ENCODE measurements at regions not wholly inside any gene's neighbourhood (a gene's known extent, or its start where the extent isn't known, plus 50 kb on each side); places are given as distances from the start of the nearest gene placed in this dataset.

DNA sequence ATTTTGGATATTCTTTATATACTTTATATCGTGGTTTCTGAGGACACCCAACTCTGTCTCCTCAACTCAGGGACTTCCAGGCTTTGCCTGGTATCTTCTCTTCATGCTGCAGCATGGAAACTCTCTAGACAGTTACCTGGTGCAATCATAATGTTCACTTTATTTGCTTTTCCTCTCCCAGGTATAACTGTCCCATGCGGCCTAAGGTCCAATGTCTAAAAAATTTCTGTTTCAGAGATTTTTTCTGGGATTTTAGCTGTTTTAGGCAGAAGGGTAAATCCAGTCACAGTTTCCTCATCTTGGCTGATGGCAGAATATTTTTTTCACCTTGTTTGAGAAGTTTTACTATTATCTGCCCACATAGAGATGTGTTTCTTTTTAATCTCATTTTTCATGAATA is 139.9 kb upstream of the KCNMB2 start:
- no peak for DNase-seq

DNA sequence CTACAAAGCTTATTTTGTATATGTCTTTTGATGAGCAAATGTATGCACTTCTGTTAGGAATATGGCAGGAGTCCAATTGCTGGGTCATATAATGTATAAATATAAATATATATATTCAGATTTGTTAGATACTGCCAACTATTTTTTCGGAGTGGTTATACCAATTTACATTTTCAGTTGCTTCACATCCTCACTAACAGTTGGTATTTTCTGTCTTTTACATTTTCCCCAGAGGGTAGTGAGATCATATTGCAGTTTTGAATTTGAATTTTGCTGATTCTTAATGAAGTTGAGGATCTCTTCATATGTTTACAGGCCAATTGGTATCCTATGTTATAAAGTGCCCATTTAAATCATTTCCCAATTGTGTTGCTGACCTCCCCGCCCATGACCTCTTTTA is 139.0 kb upstream of the KCNMB2 start:
- no peak for DNase-seq

GRCh38 chr3:178397836-178398235 is 138.4 kb upstream of the KCNMB2 start:
- peak; percentile 51 for DNase-seq

DNA sequence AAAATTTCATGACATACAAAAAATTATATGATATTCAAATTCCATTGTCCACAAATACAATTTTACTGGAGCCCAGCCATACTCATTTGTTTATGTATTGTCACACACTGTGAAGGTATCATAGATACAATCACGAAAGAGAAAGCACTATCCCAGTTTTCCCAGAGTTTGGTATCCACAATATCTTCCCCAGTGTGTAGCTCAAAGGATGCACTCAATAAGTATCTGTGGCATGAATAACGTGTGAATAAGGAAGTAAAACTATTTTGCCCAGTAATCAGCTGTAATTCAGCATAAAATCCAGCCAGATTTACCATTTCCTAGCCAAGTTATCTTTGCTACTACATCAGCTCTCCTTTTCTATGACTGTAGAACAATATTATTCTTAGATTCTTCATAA is 131.3 kb upstream of the KCNMB2 start:
- peak; percentile 33 for DNase-seq

DNA sequence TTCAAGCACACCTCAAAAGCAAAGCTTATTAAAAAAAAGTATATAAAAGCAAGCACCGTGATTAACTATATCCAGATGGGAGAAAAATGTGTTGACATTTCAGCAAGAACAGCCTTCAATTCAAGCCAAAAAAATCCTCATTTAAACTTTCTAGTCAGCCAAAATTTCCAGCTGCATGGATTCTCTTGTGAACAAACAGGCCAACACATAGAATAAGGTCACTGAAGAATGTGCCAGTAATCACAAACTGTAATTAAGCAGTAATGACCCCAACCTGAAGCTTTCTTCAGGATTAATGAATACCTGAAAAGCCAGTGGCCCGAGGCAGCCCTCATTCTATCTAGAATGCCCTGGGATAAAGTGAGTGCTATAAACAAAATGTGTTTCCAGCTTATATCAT is 130.7 kb upstream of the KCNMB2 start:
- peak; percentile 77 for DNase-seq

- peak; percentile 87 for DNase-seq
Measured at GRCh38 chr3:178406206-178406605, 130.0 kb upstream of the KCNMB2 start.

DNA sequence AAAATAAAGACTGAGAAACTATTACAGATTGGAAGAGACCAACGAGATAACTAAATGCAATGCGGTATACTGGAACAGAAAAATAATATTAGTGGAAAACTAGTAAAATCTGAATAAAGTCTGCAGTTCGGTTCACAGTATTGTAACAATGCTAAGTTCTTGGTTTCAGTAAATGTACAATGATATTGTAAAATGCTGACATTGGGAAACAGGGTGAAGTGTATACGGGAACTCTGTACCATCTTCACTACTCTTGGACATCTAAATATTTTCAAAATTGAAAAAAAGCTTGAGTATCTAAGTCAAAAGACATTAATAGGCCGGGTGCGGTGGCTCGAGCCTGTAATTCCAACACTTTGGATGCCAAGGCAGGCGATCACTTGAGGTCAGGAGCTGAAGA is 120.9 kb upstream of the KCNMB2 start:
- no peak for DNase-seq

- no peak for DNase-seq
Measured at GRCh38 chr3:178417736-178418135, 118.5 kb upstream of the KCNMB2 start.

DNA sequence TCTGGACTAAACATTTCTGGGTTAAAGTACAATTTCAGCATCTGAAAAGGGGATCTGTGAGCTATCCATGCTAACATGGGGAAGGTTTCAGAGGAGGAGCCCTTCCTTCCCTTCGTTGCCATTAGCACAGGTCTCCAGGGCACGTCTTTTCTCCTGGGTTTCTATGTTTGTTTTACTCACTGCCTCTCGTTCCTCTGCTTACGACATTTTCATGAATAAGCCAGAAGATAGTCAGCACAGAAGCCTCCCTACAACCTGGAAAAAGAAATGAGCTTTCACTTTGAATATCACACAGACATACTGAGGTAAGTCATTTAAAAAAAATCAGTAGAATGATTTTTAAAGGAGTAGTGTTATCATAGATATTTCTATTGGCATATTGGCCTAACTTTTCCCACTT is 117.2 kb upstream of the KCNMB2 start:
- peak; percentile 31 for DNase-seq

- no peak for DNase-seq
Measured at GRCh38 chr3:178420033-178420432, 116.2 kb upstream of the KCNMB2 start.

DNA sequence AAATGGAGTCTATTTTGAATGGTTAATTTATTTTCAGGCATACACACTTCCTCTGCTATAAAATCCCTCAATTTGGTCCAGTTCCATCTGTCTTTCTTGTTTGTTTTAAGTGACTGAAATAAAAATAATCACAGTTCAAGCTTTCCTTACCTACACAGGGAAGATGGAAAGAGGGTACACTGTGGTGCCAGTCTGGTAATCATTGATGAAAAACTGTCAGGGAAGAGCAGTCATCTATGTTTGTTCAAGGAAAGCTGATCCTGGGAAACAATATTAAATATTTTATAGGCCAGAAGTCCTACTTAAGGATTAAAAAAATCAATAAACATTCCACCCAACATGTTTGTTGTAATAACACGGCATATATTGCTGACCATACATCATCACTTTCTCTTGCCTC is 115.2 kb upstream of the KCNMB2 start:
- no peak for DNase-seq

- no peak for DNase-seq
Measured at GRCh38 chr3:178422406-178422805, 113.8 kb upstream of the KCNMB2 start.

DNA sequence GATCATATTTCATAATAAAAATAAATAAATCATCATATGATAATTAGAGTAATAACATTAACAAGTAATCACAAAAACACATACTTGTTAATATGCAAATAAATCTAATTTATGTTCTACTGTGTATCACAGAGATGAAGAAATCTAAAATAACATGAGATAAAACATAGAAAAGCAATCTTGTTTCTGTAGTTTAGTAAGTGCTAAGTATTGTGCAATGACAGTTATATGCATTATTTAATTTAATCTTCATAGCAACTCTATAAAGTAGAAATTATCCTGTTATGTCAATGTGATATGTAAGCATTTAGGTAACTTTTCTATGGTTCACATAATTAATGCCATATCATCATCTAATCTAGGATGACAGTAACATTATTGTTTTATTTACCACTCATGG is 108.2 kb upstream of the KCNMB2 start:
- no peak for DNase-seq

DNA sequence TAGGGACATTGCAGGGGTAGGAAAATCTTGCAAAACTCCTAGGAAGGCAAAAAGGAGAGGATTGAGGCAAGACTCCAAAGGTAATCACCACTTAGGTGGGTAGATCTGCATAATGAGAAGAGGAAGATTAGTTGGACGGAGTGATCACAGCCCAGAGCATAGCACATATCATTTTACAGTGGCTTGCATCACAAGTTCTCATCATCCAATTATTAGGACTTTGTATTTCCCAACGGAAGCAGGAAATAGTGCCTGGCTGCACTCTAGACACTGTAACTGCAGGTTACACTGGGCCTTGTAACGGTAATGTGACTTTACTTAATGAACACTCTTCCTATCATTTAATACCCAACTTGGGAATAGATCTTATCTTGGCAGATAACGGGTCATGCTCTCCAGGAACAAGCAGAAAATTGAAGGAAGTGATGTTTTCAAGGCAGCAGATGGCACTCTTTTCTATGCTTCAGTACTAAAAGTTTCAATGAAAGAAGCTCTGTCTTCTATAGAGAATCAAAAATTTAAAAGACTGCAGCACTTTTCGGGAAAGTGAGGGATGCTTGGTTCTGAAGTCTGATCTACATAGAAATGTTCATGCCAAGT is 101.9 kb upstream of the KCNMB2 start:
- no peak for DNase-seq

GRCh38 chr3:178435575-178435974 is 100.7 kb upstream of the KCNMB2 start:
- no peak for DNase-seq

DNA sequence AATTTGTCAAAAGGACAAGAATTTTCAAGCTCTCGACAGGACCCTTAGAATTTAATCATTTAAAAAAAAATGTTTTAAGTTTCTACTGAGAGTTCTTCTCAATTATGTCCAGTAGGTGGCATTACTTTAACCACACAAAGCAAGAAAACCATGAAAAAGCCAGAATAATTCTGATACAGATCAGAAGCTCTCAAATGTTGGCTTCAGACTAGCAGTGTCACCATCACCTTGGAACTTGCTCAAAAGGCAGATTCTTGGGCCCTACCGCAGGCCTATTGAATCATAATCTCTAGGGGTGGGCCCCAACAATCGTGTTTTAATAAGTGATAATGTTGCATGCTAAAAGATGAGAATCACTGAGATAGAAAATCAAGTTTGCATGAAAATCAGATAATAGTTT is 99.5 kb upstream of the KCNMB2 start:
- peak; percentile 73 for DNase-seq

GRCh38 chr3:178437236-178437635 is 99.0 kb upstream of the KCNMB2 start:
- no peak for DNase-seq

- peak; percentile 67 for DNase-seq
Measured at GRCh38 chr3:178439504-178439903, 96.7 kb upstream of the KCNMB2 start.

DNA sequence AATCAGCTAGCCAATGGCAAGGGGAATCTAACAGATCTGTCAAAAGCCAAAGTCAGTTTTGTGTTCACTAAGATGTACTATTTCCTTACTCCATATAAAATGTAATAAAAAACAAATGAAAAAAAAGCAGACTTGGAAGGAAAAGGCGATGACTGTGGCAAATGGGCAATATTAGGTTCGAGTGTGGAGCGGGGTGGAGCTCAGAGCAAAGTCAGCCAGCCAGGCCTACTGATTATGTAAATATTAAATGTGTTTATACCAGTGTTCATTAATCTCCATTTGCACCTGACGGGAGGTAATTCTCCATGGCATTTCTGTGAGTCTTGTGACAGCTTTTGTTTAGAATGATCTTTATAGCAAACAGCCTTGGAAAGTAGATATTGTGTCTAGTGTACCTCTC is 96.2 kb upstream of the KCNMB2 start:
- DNase-seq = no peak

DNA sequence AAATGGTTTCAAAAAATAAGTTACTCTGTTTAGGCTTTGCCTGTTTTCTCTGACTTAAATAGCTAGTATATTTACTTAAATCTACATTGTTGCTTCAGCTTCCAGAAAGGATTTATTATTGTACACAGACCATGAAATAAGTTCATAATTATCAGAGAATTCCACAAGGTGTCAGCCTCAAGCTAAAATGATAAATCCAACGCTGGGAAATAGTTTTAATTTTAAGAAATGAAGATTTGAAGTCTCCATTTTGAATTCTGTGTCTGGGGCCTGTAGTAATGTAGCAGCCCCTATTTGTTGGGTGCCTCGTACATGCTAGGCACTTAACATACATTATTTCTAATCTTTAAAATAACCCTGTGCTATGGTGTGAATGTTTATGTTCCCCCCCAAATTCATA is 92.6 kb upstream of the KCNMB2 start:
- peak; percentile 22 for DNase-seq

DNA sequence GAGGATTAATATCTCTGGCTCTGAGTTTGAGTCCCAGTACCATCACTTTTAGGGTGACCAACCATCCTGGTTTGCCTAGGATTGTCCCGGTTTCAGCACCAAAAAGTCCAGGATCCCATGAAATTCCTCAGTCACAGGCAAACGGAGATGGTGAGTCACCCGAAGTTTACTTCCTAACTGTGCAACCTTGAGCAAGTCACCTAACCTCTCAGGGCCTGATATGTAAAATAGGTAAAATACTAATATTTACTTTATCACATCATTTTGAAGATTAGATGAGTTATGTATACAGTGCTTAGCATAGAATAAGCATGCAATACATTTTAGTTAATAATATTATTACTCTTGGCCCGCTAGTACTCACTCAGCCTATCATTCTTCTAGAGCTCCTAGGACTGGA is 91.1 kb upstream of the KCNMB2 start:
- no peak for DNase-seq

DNA sequence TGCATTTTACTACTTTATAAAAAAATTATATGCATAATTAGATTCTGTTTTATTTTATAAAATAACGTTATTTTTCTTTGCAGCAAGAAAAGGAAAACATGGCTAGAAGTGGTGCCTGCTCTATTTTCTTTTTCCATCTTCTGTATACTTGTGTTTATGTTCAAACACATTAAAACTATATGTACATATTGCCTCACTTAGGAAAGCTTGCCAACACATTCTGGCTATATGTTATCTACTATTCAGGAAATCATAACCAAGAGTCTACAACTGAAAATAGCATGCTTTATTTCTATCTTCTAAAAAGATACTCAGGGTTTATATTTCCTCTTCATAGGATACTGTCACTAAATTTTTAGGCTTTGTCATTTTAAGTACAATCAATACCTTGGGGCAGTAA is 90.2 kb upstream of the KCNMB2 start:
- DNase-seq = no peak

GRCh38 chr3:178450476-178450875 is 85.8 kb upstream of the KCNMB2 start:
- no peak for DNase-seq

DNA sequence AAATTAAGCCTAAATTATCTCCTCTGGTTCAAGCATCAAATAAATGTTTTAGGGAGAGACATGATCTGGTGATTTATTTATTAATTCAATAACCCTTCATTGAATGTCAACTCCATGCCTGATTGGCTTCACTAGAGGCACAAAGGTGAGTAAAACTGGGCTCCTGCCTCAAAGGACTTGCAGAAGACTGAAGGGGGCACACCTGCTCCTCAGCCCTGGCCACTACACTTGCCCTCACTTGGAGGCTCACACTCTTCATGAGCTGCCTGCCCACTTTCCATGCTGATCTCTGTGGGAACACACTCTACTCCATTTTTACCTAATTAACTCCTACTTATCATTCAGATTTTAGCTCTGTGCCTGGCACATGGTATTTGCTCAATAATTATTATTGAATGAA is 84.4 kb upstream of the KCNMB2 start:
- DNase-seq = no peak

DNA sequence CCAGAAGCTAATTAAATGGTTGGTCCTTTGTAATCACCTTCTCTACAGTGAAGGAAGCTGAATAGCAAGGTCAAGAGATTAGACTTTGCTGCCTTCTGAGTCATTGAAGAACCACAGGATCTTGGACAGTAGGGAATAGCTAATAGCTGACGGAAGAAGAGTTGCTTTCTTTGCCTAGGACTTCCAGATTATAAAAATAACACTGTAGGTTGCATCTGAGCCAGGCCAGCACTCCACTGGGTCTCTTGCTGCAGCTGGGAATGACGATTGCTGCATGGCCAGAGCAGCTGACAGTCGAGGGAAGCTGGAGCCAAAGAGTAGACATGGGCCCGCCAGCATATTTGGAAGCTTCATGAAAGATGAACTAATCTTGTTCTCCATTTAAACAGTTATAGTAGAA is 81.5 kb upstream of the KCNMB2 start:
- DNase-seq = peak; percentile 63

DNA sequence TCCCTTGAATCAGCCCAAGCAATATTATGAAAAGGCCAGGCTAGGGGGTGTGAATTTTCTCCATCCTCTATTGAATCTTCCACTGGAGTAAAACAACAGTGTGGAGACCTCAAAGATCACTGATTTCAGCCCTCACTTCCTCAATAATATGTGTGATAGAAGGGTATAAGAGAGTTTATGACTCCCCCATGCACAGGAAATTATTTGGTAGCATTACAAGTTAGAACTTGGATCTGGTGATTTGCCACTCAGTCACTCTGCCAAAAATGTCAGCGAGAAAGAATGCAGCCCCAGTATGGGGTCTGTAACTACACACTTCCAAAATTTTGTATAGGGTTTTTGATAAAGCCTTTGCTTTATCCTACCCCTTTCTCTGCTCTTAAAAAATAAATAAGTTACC is 81.0 kb upstream of the KCNMB2 start:
- peak; percentile 52 for DNase-seq
